BJ (cell line): ENCODE measurements at regions not wholly inside any gene's neighbourhood (a gene's known extent, or its start where the extent isn't known, plus 50 kb on each side); places are given as distances from the start of the nearest gene placed in this dataset.

Experiments used
- CTCF ChIA-PET: fragments of 350-600 bp; formaldehyde crosslinking; extraction: SDS; loops from one replicate; lab custom pipeline; 2021; ENCODE audit warnings: antibody characterized with exemption, inconsistent platforms; lab: Yijun Ruan, JAX
- POLR2A ChIA-PET: fragments of 300-600 bp; sonication (Branson Sonifier 250); formaldehyde crosslinking; extraction: SDS; loops from one replicate; lab custom pipeline; 2021; ENCODE audit warnings: antibody characterized with exemption; lab: Charles Lee
- DNase-seq: peaks from one replicate; pipeline ENCODE4 v3.0.0-alpha.2; 2011; ENCODE audit warnings: low read depth
- H3K27me3 ChIP-seq: 2 replicates; pipeline ENCODE4 v1.6.0; 2011; ENCODE audit warnings: low read length; ENCODE audit not compliant: control insufficient read depth, insufficient read depth
- H3K36me3 ChIP-seq: 2 replicates; pipeline ENCODE4 v1.5.1; 2011; ENCODE audit warnings: low read length; ENCODE audit not compliant: control insufficient read depth, insufficient read depth
- H3K4me3 ChIP-seq: 2 replicates; pipeline ENCODE4 v1.5.1; 2011; ENCODE audit warnings: low read depth, mild to moderate bottlenecking, control low read depth, low read length
- TF ChIP-seq, protein P1 (sequence below): IDR thresholded peaks from 2 replicates; pipeline ENCODE4 v1.5.1; 2011; ENCODE audit warnings: low read depth, mild to moderate bottlenecking, control low read depth, inconsistent platforms, low read length, moderate library complexity; ENCODE audit not compliant: insufficient read depth

DNA sequence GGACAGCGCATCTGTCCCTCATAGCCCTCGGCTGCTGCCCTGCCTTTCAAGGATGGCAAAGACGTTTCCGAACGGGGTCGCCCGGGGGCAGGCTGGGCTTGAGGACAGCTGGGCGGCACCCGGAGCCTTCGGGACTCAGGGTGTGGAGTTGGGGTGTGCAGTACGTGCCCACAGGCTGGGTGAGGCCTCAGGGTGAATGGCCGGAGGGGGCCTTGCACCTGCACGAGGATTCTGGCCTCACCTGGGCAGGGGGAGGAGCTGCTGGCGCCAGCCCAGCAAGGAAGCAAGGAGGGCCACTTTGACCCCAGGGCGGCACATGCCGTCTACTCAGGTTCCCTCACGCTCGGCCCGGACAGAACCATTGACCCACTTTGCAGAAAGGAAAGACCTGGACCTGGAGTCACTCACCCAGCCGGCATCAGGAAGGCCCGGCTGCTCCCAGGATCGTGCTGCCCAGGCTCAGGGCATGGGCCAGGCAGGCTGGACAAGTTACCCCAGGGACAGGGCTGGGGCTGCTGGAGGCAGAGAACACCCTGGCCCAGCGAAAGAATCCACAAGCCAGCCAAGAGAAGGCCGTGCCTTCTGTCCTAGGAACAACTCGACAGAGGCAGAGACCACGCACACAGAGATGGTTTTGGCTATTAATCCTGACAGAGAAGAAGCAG is 65.1 kb upstream of the TTC34 start:
- Histone ChIP-seq H3K4me3 (no peak overlapping the region), H3K27me3 (no peaks in the 10 kb centered on the region), H3K36me3 (no peaks in the 10 kb centered on the region)
- ChIA-PET POLR2A (no interaction called here), CTCF (no interaction called here)
- TF ChIP-seq, protein P1, sequence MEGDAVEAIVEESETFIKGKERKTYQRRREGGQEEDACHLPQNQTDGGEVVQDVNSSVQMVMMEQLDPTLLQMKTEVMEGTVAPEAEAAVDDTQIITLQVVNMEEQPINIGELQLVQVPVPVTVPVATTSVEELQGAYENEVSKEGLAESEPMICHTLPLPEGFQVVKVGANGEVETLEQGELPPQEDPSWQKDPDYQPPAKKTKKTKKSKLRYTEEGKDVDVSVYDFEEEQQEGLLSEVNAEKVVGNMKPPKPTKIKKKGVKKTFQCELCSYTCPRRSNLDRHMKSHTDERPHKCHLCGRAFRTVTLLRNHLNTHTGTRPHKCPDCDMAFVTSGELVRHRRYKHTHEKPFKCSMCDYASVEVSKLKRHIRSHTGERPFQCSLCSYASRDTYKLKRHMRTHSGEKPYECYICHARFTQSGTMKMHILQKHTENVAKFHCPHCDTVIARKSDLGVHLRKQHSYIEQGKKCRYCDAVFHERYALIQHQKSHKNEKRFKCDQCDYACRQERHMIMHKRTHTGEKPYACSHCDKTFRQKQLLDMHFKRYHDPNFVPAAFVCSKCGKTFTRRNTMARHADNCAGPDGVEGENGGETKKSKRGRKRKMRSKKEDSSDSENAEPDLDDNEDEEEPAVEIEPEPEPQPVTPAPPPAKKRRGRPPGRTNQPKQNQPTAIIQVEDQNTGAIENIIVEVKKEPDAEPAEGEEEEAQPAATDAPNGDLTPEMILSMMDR, result no peak
- no peak for DNase-seq

DNA sequence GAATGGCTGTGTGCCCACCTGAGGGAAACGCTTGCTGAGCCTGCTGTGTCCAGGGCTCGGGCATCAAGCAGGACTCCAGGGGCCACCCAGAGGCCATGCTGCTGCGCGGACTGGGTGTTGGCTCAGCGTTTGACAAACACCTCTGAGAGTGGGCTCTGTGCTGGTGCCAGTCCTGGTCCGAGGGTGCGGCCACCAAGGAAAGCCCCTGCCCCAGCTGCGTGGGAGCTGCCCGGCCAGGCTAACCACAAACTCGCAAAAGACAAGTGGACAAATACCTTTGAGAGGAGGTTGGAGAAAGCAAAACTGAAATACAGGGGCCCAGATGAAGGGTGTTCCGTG is 65.6 kb upstream of the TTC34 start:
- ChIA-PET POLR2A (no interaction called here), CTCF (no interaction called here)
- H3K27me3 ChIP-seq, result no peaks in the 10 kb centered on the region
- TF ChIP-seq, protein P1, result no peak
- H3K36me3 ChIP-seq, result no peaks in the 10 kb centered on the region
- H3K4me3 ChIP-seq, result no peak overlapping the region
- DNase-seq, result no peak

GRCh38 chr1:2867861-2868260 is 66.4 kb upstream of the TTC34 start:
- H3K36me3 ChIP-seq, result no peaks in the 10 kb centered on the region
- POLR2A ChIA-PET, result no interaction called here
- CTCF ChIA-PET, result no interaction called here
- no peak overlapping the region for H3K4me3 ChIP-seq
- TF ChIP-seq, protein P1, result no peak
- no peak for DNase-seq
- H3K27me3 ChIP-seq, result no peaks in the 10 kb centered on the region

DNA sequence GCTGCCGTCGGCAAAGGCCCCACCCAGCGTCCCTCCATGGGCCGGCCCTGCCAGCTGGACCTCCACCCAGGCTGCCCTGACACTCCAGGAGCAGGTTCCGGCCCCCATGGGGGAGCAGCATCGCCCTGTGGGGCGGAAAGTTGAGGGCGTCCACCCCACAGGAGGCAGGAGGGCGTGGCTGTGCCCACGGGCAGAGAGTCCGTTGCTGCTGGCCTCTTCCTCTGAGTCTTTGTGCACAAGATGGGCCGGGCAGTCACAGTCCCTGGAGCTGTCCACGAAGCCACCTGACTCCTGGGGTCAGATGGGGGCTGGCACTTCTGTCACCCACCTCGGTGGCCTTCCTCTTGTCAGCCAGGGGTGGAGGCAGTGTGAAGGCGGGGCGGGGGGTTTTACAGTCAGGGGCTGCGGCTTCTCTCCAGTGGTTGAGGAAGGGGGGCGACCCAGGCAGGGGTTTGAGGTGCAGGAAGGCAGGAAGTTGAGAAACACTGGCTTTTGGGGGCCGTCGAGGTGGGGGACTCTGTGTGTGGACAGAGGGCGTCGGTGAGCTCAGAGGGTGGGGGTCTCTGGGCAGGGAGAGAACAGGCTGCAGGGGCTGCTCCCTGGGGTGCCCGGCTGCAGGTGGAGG is 67.2 kb upstream of the TTC34 start:
- no peak for DNase-seq
- POLR2A ChIA-PET, result no interaction called here
- TF ChIP-seq, protein P1, result no peak
- H3K27me3 ChIP-seq, result no peaks in the 10 kb centered on the region
- no peaks in the 10 kb centered on the region for H3K36me3 ChIP-seq
- CTCF ChIA-PET, result no interaction called here
- no peak overlapping the region for H3K4me3 ChIP-seq

DNA sequence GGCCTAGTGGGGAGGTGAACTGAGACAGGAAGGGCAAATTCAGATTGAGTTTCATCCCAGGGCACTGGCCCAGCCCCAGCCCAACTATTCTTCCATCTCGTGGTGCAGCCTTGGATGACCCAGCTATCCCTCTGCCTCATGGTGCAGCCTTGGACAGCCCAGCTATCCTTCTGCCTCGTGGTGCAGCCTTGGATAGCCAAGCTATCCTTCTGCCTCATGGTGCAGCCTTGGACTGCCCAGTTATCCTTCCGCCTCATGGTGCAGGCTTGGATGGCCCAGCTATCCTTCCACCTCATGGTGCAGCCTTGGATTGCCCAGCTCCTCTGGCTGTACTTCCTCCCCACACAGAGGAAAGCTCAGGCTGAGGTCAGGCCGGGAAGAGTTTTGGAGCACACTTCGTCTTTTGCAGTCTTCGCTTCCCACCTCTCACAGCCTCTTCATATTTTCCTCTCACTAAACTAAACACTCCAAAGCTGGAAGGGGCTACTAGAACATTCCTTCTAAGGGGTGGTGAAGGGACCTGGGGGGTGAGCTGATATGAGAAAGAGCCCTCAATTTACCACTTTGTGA is 69.8 kb upstream of the TTC34 start:
- ChIA-PET CTCF (interaction anchor here (0.6 kb wide), 1 partner anchor 224 kb away, joined by 3 read pairs; no protein-coding TSS in a partner anchor), POLR2A (no interaction called here)
- Histone ChIP-seq H3K27me3 (no peaks in the 10 kb centered on the region), H3K4me3 (no peak overlapping the region), H3K36me3 (no peaks in the 10 kb centered on the region)
- TF ChIP-seq, protein P1, result no peak
- DNase-seq, result no peak
